ENCODE measurements at regions not wholly inside any gene's neighbourhood (a gene's known extent, or its start where the extent isn't known, plus 50 kb on each side); places are given as distances from the start of the nearest gene placed in this dataset.

DNA sequence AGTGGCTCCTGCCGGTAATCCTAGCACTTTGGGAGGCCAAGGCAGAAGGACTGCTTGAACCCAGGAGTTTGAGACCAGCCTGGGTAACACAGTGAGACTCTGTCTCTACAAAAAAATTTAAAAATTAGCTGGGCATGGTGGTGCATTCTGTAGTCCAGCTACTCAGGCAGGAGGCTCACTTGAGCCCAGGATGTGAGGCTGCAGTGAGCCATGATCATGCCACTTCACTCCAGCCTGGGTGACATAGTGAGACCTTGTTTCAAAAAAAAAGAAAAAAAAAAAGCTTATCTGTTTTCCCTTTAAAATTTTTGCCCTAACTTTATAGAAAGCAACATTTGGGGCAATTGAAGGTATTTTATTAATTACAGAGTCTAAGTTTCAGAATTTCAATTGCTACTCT lies 486.0 kb downstream of the BCAT1 start:
- DNase-seq = no peak

DNA sequence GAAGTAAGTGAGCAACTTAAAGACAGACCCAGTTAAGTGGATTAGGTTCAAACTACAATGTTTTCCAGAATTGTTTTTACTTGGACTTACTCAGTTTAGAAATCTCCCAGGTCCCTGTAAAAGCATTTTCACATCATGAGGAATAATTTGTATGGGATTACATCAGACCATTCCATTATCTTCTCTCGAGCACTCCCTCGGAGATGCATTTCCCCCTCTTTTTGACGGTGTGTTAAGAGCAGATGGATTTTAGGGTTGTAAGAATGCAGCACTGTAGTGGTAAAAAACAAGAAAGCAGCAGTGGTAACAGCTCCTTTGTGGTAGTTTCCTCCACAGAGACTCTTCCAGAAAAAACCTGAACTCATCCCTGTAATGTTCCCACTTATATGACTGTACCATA lies 488.4 kb downstream of the BCAT1 start:
- no peak for DNase-seq

DNA sequence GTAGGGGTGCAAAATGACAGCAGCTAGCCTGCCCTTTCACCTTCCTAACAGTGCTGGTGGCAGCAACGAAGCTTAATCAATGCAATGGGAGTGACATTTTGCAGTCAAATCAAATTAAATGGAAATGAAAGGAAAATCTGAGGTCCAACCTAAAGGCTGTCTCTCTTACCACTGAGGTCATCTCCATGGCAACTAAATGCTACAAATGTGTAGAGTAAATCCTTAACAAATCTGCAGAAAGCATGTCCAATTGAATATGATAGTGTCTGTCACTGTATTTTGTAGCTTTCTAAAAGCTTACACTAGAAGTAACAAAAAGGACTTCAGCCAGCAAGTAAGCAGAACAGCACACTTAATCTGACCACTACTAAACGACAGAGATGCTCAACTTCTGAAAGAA lies 488.8 kb downstream of the BCAT1 start:
- DNase-seq = no peak

DNA sequence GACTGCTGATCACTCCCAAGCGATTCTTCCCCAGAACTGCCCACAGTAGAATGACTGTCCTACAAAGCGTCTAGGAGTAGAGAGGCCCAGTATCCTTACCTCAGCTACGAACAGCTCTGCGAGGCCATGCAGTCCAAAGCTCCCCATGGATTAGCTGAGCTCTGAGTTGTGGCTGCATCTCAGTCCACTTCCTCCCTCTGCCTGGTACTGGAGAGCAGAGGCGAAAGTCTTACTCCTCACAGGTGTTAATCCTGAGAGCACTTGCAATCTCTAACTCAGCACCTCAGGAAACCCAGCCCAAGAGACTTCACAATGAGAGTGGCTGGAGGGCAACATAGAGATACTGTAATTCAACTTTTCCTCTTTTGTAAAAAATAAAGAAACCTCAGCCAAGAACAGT lies 493.1 kb downstream of the BCAT1 start:
- DNase-seq = no peak

DNA sequence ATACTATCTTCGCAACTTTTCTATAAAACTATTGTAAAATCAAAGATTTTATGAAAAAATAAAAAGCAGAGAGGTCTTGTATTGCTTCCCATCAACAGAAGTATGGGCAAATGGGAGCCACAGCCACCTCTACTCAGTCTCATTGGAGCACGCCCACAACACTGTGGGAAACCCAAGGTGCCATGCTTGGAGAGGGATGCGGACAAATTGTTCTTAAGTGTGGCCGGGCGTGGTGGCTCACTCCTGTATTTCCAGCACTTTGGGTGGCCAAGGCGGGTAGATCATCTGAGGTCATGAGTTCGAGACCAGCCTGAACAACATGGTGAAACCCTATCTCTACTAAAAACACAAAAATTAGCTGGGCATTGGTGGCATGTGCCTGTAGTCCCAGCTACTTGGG lies 498.2 kb upstream of the SOX5 start:
- DNase-seq = no peak

DNA sequence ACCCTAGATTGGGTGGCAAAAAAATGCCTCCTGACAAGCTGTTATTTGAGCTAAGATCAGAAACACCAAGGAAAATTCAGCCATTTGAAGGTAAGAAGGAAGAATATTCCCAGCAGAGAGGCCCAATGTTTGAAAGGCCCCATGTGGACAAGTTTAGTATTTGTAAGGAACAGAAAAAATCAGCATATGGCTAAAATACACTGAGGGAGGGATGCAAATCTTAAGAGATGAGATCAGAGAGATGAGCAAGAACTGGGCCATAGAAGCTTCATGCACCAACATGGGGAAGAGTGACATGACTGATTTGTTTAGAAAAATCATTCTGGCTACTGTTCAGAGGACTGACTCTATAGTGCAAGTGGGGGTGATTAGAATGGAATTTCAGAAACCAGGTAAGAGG lies 496.8 kb upstream of the SOX5 start:
- no peak for DNase-seq

DNA sequence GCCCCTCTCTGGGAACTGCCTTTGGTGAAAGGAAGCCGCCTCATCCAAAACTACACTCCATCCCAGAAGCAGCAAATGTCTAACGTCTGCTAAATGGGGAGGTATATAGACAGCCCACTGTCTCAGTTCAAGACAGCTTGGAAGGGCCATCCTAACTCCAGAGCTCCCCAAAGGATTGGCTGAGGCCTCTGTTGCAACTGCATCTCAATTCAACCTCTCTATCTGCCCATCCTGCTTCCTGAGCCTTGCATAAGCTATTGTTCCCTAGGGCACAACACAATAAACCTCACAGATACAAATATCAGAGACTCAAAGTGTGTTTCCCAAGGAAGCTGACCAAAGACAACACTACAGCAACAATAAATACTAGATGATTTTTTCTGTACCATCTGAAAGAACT lies 495.2 kb upstream of the SOX5 start:
- no peak for DNase-seq

DNA sequence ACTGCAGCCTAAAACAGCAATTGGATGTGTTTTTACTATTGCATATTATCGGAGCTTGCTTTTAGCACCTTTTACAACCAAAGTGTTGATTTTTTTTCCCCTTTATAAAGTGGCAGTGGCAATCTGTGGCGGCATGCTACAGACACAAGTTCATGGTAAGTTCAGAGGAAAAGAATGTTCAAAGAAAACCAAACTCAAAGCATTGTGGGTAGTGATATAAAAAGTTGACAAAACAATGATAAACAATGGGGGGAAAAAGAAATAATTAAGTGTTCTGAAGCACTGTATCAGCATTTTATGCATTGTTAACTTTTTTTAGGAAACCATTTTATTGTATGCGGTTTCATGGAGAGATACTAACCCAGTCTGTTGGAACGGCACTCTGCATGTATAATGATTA lies 492.0 kb upstream of the SOX5 start:
- DNase-seq = no peak

DNA sequence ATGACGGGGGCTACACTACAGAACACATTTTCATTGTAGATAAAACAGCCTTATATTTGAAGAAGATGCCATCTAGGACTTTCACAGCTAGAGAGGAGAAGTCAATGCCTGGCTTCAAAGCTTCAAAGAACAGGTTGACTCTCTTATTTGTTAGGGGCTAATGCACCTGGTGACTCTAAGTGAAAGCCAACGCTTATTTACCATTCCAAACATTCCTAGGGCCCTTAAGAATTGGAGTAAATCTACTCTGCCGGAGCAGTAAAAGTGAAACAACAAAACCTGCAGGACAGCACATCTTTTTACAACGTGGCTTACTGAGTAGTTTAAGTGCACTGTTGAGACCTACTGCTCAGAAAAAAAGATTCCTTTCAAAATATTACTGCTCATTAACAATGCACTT lies 487.2 kb upstream of the SOX5 start:
- DNase-seq = no peak

DNA sequence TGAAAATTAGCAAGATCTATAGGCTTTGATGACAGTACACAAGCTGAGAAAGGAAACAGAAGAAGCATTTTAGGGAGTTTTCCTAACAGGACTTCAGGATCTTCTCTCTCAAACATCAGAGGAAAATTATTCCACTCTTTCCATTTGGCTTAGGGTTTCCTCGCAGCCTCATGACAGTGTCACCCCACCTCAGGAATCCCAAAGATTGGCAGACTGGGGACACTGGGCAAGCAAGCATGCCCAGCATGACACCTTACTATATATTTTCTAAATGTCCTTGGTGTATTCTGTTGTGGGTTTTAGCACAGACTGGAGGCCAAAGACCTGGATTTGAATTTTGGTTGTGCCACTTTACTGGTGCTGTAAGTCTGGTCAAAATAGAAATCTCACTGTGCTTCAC lies 482.4 kb upstream of the SOX5 start:
- DNase-seq = no peak

DNA sequence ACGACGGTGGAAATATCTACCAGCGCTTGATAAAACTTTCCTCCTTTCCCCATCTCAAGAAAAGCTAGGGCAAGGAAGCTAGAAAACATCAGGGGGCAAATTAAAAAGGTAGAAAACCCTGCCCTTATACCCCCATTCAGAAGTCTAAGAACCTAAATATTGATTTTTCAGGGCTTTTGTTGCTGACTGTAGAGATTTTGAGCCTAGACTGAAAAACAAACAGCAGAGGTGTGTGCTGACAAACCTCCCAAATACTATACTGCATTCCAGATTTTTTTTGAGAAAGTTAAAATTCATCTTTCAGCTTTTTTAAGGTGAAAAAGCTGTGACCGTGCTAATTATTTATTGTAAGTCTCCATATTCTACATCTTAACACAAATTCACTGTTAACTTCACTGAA lies 478.3 kb upstream of the SOX5 start:
- no peak for DNase-seq

DNA sequence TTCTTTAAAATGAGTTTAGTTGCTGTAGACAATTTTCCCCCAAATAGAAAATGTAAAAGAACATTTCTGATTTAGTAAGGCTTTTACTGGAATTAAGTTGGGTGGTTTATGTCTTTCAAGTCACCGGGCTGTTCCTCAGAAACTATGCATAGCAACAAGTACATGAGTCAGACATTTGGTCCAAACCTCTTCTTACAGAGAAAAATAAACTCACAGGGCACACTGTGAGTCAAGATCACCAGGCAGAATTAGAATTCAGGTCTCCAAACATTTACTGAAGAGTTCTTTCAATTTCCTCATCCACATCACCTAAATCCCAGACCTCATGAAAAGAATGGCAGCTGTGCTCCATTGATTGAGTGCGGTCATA lies 476.1 kb upstream of the SOX5 start:
- DNase-seq = no peak

DNA sequence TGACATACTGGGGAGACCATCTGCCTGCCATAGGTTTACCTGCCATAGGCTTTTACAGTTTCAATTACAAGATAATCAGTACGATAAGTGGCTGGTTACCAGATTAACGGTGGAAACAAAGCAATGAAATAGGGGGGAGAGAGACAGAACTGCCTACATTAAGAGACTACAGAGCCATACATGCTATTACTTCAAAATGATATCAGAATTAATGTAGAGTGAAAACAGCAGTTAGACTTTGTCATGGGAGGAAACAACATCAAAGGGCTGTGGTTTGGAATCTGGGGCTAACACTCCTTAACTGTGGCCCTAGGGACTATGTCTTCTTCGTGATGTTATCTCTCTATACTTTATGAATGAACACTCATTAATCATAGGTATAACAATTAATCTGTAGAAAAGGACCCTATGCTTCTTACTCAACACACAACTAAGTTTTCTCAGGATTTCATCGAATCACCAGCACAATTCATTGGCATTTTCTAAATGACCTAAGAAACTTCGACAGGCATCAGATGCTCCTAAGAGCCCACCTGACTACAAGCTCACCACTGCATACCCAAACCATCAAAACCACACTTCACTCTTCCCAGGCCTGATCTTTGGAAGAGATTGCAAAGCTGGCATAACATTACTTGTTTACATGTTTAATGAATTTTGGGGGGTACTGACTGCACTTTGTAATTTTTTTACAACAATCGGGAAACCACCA lies 475.6 kb upstream of the SOX5 start:
- DNase-seq = no peak

DNA sequence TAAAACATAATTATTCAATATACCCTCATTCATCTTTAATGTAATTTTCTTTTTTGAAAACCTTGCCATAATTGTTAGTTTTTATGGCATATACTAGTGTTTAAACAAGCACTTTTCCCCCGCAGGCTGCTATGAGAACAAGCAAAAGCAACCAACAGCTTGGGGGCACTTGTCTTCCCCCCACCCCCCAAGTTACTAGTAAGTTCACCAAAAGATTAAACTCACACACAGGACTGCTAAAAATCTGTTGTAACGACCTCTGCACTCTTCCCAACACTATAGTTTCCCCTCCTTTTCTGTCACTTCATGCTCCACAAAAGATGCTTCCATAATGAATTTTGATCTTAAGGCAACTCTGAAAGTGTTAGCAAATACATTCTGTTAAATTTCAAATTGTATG lies 474.9 kb upstream of the SOX5 start:
- DNase-seq = no peak

DNA sequence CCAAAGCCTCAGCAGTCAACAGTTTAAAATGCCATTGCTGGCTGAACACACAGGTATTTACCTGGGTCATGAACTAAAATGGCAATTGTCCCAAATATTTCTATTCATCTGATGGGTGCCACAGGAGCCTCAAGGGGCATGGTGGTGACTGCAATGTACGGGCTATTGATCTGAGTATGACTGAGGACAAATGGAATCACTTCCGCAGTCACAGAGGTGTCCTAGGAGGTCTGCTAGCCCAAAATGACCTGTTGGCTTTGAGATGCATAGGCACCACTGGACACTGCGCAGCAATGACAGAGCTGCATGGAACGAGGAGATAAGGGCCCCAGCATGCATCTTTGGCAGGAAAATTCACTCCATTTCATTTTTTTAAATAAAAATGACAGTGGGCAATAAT lies 474.1 kb upstream of the SOX5 start:
- DNase-seq = no peak

DNA sequence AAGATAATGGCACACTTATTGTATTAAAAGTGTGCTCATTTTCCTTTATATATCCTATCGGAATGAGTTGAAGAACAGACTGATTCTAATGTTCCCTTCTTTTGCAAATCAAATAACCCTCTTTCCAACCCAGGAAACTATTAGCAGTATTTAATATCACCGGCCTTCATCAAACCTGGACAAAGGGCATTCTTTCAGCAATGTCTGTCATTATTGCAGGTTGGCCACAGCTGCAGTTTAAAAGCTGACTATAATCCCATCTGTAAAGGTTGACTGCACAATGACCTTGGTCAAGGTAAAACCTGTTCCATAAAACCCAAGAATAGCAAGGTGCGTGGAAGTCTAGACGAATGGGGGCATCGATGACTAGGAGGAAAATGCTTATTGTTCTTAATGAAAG lies 472.3 kb upstream of the SOX5 start:
- DNase-seq = no peak

DNA sequence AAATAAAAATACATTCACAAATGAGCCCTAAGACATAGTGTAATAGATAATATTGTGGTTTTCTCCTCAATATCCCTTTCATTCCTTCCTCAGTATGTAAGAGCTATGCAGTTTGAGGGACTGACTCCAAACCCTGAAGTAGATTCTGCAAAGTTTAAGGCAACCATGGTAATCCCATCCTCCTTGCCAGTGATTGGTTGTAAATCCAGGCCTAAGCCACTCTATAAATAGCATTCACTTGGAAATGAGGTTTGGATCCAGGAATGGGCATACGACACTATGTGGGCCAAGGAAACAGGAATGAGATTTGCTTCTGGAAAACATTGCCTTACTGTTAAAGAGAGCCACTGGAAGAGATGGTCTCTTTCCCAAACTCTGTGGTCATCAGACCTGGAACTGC lies 468.7 kb upstream of the SOX5 start:
- DNase-seq = no peak

DNA sequence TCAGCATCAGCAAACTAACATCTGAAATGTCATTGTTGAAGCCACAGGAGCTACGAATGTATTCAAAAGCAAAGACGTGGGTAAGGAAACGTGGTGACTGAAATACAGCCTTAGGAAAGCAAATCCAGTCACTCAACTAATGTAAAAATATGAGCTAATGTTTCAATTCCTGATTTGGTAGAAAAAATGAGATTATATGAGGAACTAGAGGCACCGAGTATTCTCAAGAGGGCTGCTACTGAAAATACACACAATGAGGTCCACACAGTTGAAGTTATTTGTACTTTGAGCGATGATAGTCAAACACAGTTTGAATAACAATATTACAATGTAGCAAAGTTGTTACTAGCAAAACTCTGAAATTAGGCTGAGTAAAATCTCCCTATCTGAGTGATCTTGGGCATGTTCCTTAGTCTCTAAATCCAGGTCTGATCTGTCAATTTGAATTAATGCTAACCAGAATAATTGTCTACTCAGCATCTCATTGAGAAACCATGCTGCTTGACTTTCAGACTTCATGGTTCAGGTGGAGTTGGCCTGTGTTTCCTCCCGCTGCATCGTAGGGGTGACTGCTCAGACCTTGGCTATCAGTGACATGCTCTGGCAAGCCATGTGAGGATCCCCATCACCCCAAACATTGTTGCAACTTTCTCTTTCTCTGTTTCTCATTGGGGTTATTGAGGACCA lies 467.1 kb upstream of the SOX5 start:
- no peak for DNase-seq

DNA sequence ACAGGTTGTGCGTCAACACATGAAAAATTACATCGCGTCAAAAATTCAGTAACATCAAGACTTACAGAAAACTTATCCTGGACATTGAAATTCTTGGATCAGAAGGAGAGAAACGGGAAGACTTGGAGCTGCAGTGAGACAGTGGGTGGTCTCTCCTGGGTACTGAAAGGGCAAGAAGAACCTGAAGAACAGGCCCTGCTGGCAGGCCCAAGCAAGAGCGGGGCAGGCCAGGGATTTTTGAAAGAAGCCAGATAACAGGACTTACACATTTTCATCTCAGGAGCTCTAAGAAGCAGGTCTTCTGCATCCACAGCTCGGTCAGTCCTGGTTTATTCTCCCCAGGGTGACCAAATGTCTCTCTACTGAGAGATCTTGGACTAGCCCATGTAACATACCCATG lies 466.5 kb upstream of the SOX5 start:
- DNase-seq = no peak

DNA sequence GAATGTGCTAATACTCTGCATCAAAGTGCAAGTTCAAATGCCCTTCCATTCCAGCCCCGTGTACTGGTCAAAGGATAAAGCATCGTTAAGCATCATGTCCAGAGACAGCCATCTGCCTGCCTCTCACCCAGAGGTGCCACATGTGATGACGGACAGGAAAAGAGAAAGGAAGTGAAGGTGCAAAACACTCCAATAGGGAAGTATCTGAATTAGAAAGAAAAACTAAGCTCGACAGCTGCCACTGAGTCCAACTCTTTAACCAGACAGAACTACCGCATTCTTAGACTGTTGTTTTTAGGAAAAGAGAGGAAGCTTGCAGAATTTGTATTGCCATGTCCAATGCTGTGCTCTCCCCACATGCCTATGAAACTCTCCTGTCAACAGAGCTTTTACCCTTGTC lies 465.0 kb upstream of the SOX5 start:
- no peak for DNase-seq

DNA sequence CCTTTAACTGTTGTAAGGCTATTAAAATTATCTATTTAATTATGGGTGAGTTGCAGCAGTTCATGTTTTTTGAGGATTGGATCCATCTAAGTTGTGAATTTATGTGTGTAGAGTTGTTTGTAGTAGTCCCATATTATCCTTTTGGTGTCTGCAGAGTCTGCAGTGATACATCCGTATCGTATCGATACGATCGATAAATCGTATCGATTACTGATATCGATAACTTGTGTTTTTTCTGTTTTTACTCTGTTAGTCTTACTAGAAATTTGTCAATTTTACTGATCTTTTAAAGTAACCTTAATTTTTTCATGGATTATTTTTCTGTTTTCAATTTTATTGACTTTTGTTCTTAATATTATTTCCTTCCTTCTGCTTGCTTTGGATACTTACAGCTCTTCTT lies 462.5 kb upstream of the SOX5 start:
- no peak for DNase-seq

DNA sequence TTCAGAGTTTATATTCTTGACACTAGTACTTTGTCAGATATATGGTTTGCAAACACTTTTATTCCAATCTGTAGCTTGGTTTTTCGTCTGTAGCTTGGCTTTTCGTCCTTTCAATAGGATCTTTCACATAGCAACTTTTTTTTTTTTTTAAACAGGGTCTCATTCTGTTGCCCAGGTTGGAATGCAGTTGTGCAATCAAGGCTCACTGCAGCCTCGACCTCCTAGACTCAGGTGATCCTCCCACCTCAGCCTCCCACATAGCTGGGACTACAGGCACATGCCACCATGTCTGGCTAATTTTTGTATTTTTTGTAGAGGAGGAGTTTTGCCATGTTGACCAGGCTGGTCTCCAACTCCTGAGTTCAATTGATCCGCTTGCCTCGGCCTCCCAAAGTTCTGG lies 460.4 kb upstream of the SOX5 start:
- no peak for DNase-seq

DNA sequence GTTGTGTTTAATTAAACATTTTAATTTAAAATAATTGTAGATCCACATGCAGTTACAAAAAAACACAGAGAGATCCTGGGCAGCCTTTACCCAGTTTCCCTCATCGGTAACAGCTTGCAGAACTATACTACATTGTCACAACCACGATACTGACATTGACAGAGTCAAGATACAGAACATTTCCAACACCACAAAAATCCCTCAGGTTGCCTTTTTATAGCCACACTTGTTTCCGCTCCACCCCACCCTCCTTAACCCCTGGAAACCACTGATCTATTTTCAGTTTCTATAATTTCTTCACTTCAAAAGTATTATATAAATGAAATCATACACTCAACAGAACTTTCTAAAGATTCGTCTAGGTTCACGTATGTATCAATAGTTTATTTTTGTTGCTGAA lies 458.8 kb upstream of the SOX5 start:
- DNase-seq = no peak

DNA sequence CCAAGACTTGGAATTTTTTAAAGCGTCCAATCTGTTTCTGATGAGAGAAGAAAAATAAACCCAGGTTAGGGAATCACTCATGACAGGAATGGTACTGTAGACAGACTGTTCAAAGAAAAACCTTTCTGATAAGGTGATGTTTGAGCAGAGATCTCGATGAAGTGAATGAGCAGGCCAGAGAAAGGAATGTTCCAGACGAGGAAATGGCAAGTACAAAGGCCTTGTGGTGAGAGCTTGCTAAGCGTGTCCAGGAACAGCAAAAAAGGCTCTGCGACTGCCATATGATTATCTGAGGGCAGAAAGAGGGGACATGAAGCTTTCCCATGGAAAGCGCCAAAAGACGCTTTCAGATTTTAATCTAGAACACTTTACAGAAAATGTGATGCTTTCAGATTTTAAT lies 458.4 kb upstream of the SOX5 start:
- no peak for DNase-seq

DNA sequence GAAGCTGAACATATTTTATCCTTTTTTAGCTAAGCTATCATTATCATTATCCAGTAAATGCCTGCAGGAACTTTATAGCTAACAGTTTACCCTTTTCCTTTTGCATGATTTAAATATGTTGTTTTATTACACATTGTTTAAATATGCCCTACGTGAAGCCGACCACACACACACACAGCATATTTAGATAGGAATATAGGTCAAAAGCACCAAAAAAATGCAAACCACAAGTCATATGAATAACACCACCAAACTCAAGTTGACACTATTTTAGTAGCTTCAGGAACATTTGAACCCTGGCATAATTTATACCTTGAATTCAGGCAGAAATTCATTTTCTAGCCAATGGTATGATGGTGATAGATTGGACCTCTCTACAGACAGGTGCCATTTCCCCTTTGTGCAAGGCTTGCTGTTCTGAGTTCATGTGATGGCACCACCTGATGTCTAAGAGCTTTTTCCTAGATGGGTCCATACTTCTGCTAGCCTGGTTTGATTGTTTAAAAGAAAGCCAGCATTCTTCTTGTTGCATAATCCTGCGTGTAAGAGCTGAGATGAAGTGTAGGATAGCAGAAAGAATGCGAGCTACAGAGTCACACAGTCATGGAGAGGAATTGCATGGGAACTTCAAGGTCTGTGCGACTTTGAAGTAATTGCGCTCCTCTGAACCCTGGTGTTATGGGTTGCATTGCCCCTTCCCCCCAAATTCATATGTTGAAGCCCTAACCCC lies 454.8 kb upstream of the SOX5 start:
- no peak for DNase-seq

All from amniotic stem cell (primary cell).